ENCODE measurements at regions not wholly inside any gene's neighbourhood (a gene's known extent, or its start where the extent isn't known, plus 50 kb on each side); places are given as distances from the start of the nearest gene placed in this dataset.

DNA sequence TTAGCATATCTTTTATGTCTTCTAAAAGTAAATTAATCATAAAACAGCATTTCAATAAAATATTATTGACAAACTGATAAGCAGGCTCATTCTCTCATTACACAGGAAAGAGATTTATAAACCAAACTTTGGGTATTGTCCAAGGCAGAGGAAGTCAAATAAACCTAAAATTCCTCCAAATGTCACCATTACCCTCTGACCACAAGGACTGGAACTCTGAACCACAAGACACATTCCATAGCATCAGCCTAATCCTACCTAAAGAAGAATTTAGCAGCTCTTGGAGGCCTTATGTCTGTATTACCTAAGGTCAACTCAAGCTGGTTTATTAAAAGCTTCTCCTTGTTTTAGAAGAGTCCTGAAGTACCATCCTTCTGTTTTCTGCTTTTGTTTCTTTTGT lies 82.4 kb upstream of the SLC13A1 start:
- TF ChIP-seq, protein P1, sequence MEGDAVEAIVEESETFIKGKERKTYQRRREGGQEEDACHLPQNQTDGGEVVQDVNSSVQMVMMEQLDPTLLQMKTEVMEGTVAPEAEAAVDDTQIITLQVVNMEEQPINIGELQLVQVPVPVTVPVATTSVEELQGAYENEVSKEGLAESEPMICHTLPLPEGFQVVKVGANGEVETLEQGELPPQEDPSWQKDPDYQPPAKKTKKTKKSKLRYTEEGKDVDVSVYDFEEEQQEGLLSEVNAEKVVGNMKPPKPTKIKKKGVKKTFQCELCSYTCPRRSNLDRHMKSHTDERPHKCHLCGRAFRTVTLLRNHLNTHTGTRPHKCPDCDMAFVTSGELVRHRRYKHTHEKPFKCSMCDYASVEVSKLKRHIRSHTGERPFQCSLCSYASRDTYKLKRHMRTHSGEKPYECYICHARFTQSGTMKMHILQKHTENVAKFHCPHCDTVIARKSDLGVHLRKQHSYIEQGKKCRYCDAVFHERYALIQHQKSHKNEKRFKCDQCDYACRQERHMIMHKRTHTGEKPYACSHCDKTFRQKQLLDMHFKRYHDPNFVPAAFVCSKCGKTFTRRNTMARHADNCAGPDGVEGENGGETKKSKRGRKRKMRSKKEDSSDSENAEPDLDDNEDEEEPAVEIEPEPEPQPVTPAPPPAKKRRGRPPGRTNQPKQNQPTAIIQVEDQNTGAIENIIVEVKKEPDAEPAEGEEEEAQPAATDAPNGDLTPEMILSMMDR (IDR thresholded peaks at IDR 0.05; ENCODE audit: low read length), result no peak
- no peak for TF ChIP-seq EZH2 (IDR thresholded peaks at IDR 0.05; ENCODE audit: borderline replicate concordance, low read length)

Data from OCI-LY1 (cell line).